SK-N-MC (cell line): ENCODE measurements at regions not wholly inside any gene's neighbourhood (a gene's known extent, or its start where the extent isn't known, plus 50 kb on each side); places are given as distances from the start of the nearest gene placed in this dataset.

Experiments
- EZH2 ChIP-seq: fragments of 200-600 bp; sonication (generic); IDR thresholded peaks from one replicate; pipeline ENCODE4 v1.6.1; 2017; ENCODE audit warnings: antibody characterized with exemption
- FOXP2 ChIP-seq: optimal IDR thresholded peaks from 2 replicates; pipeline ENCODE3; 2011; ENCODE audit warnings: mild to moderate bottlenecking, moderate library complexity; ENCODE audit not compliant: insufficient read depth; ENCODE audit errors: extremely low read length, control extremely low read depth
- POLR2AphosphoS5 ChIP-seq: IDR thresholded peaks from 2 replicates; pipeline ENCODE4 v1.6.1; 2012; ENCODE audit warnings: mild to moderate bottlenecking, low read depth, low read length, borderline replicate concordance

DNA sequence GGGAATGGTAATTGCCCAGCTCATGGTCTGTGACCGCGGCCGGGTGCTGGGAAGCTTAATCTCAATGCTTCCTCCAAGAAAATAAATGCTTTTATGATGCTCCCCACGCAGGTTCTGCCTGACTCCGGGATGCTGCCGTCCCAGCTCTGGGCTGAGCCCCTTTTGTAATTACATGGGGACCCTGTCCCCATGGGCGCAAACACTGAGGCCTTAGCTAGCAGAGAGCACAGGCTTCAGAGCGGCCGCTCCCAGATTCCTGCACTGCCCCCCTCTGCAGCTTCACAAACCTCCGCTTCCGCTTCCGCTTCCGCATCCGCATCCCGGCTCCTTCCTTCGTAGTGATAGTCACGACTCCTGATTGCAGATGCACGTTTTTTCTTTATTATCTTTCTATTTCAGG lies 129.5 kb downstream of the KIF26A start:
- TF ChIP-seq POLR2AphosphoS5 (no peak), EZH2 (no peak), FOXP2 (no peak)
